ENCODE measurements at regions not wholly inside any gene's neighbourhood (a gene's known extent, or its start where the extent isn't known, plus 50 kb on each side); places are given as distances from the start of the nearest gene placed in this dataset.

DNA sequence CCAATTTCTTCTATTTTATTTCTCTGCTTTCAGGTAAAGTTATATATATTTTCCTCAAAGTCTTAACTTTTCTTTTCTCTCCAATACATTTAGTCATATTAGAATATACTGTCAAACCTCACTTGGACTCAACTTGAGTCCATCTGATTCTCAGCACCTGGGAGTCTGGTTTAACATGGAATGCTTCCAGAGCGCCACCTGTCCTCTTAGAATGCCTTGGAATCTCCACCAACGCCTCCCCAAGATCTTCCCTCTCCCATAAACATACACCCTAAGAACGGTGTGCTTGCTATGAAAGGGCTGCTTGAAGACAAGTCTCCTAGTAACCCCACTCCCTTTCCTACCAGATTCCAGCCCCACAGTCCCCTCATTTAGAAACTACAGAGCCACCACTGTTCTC, 229.1 kb upstream of the MKLN1 start:
- TF ChIP-seq, protein P1, sequence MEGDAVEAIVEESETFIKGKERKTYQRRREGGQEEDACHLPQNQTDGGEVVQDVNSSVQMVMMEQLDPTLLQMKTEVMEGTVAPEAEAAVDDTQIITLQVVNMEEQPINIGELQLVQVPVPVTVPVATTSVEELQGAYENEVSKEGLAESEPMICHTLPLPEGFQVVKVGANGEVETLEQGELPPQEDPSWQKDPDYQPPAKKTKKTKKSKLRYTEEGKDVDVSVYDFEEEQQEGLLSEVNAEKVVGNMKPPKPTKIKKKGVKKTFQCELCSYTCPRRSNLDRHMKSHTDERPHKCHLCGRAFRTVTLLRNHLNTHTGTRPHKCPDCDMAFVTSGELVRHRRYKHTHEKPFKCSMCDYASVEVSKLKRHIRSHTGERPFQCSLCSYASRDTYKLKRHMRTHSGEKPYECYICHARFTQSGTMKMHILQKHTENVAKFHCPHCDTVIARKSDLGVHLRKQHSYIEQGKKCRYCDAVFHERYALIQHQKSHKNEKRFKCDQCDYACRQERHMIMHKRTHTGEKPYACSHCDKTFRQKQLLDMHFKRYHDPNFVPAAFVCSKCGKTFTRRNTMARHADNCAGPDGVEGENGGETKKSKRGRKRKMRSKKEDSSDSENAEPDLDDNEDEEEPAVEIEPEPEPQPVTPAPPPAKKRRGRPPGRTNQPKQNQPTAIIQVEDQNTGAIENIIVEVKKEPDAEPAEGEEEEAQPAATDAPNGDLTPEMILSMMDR (IDR thresholded peaks at IDR 0.05; ENCODE audit: extremely low read depth, low read depth, low read length), result no peak
- H3K79me2 ChIP-seq (ENCODE audit: insufficient read depth, low read length), result peaks cover 100% of the 10 kb centered on the region

GRCh38 chr7:131100357-131101054, 227.2 kb upstream of the MKLN1 start:
- no peak overlapping the region for H3K27ac ChIP-seq (ENCODE audit: low read depth, low read length)
- H3K4me3 ChIP-seq (ENCODE audit: insufficient read depth, low read length), result no peak overlapping the region
- H3K4me1 ChIP-seq (ENCODE audit: insufficient read depth, low read length), result peaks cover 27% of the 10 kb centered on the region
- DNase-seq (ENCODE audit: insufficient read length, low spot score, missing footprints), result no peak
- no peaks in the 10 kb centered on the region for H3K27me3 ChIP-seq (ENCODE audit: insufficient read depth, low read length)
- no peak overlapping the region for H3K4me2 ChIP-seq (ENCODE audit: insufficient read depth, low read length)
- TF ChIP-seq, protein P1 (IDR thresholded peaks at IDR 0.05; ENCODE audit: extremely low read depth, low read depth, low read length), result no peak
- H3K79me2 ChIP-seq (ENCODE audit: insufficient read depth, low read length), result peaks cover 100% of the 10 kb centered on the region
- no peaks in the 10 kb centered on the region for H3K9me3 ChIP-seq (ENCODE audit: low read depth, low read length)
- H2AFZ ChIP-seq (ENCODE audit: low read length), result no peak overlapping the region
- peaks cover 73% of the 10 kb centered on the region for H4K20me1 ChIP-seq (ENCODE audit: insufficient read depth, low read length)
- peaks cover 12% of the 10 kb centered on the region for H3K36me3 ChIP-seq (ENCODE audit: insufficient read depth, low read length)

More for the DNA sequence above, 229.1 kb upstream of the MKLN1 start:
- peaks cover 13% of the 10 kb centered on the region for H3K4me1 ChIP-seq (ENCODE audit: insufficient read depth, low read length)
- no peaks in the 10 kb centered on the region for H3K9me3 ChIP-seq (ENCODE audit: low read depth, low read length)
- H3K4me3 ChIP-seq (ENCODE audit: insufficient read depth, low read length), result no peak overlapping the region
- H2AFZ ChIP-seq (ENCODE audit: low read length), result no peak overlapping the region
- DNase-seq (ENCODE audit: insufficient read length, low spot score, missing footprints), result no peak
- H3K4me2 ChIP-seq (ENCODE audit: insufficient read depth, low read length), result no peak overlapping the region
- H4K20me1 ChIP-seq (ENCODE audit: insufficient read depth, low read length), result peaks cover 68% of the 10 kb centered on the region
- no peaks in the 10 kb centered on the region for H3K27me3 ChIP-seq (ENCODE audit: insufficient read depth, low read length)
- H3K27ac ChIP-seq (ENCODE audit: low read depth, low read length), result no peak overlapping the region
- peaks cover 10% of the 10 kb centered on the region for H3K36me3 ChIP-seq (ENCODE audit: insufficient read depth, low read length)

DNA sequence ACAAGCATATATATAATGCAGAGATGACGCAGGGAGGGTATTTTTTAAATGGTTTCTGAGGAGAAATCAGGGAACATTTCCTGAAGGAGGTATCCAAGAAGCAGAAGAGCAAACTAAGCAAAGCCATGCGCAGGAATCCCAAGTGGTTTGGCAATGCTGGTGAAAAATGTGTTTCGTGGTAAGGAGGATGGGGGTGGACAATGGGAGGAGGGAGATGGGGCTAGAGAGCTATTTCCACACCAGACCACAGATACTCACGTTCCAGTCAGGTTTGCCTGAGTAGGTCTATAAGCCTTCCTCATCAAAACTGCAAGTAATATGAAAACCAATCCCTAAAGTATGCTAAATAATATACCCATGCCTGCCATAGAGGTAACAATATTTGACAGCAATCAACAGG, 223.7 kb upstream of the MKLN1 start:
- Histone ChIP-seq H3K4me2 (ENCODE audit: insufficient read depth, low read length) (peak overlapping the region; percentile 84), H3K79me2 (ENCODE audit: insufficient read depth, low read length) (peaks cover 96% of the 10 kb centered on the region), H3K4me3 (ENCODE audit: insufficient read depth, low read length) (peak overlapping the region; percentile 71), H3K9me3 (ENCODE audit: low read depth, low read length) (no peaks in the 10 kb centered on the region), H3K27me3 (ENCODE audit: insufficient read depth, low read length) (no peaks in the 10 kb centered on the region), H2AFZ (ENCODE audit: low read length) (no peak overlapping the region), H3K36me3 (ENCODE audit: insufficient read depth, low read length) (peaks cover 12% of the 10 kb centered on the region), H3K4me1 (ENCODE audit: insufficient read depth, low read length) (peaks cover 29% of the 10 kb centered on the region), H3K27ac (ENCODE audit: low read depth, low read length) (peak overlapping the region; percentile 51), H4K20me1 (ENCODE audit: insufficient read depth, low read length) (peaks cover 43% of the 10 kb centered on the region)
- TF ChIP-seq, protein P1 (IDR thresholded peaks at IDR 0.05; ENCODE audit: extremely low read depth, low read depth, low read length), result no peak
- peak; percentile 93 for DNase-seq (ENCODE audit: insufficient read length, low spot score, missing footprints)

GRCh38 chr7:131104596-131105293, 222.9 kb upstream of the MKLN1 start:
- DNase-seq (ENCODE audit: insufficient read length, low spot score, missing footprints), result no peak
- peak overlapping the region; percentile 84 for H3K4me2 ChIP-seq (ENCODE audit: insufficient read depth, low read length)
- H3K27me3 ChIP-seq (ENCODE audit: insufficient read depth, low read length), result no peaks in the 10 kb centered on the region
- peaks cover 11% of the 10 kb centered on the region for H3K36me3 ChIP-seq (ENCODE audit: insufficient read depth, low read length)
- peak overlapping the region; percentile 71 for H3K4me3 ChIP-seq (ENCODE audit: insufficient read depth, low read length)
- H4K20me1 ChIP-seq (ENCODE audit: insufficient read depth, low read length), result peaks cover 38% of the 10 kb centered on the region
- peaks cover 36% of the 10 kb centered on the region for H3K4me1 ChIP-seq (ENCODE audit: insufficient read depth, low read length)
- H3K27ac ChIP-seq (ENCODE audit: low read depth, low read length), result peak overlapping the region; percentile 51
- peaks cover 96% of the 10 kb centered on the region for H3K79me2 ChIP-seq (ENCODE audit: insufficient read depth, low read length)
- no peaks in the 10 kb centered on the region for H3K9me3 ChIP-seq (ENCODE audit: low read depth, low read length)
- no peak overlapping the region for H2AFZ ChIP-seq (ENCODE audit: low read length)
- TF ChIP-seq, protein P1 (IDR thresholded peaks at IDR 0.05; ENCODE audit: extremely low read depth, low read depth, low read length), result no peak
